Stomach (tissue), 8 donors: ENCODE measurements at regions not wholly inside any gene's neighbourhood (a gene's known extent, or its start where the extent isn't known, plus 50 kb on each side); places are given as distances from the start of the nearest gene placed in this dataset.

Source experiments
- DNase-seq, 2 donors: peaks; one replicate each; pipeline versions ENCODE4 v3.0.0 to v3.0.0-alpha.2; 2013 to 2019
- H3K27ac ChIP-seq, 5 donors: fragments of 200-600 bp in 4 of 5; sonication (generic) in 4 of 5; one replicate each; pipeline ENCODE4 v1.5.1; 2013 to 2019; ENCODE audit warnings: mild to moderate bottlenecking in 1 of 5, moderate library complexity in 1 of 5
- H3K27me3 ChIP-seq, 3 donors: fragments of 200-600 bp; sonication (generic); one replicate each; pipeline ENCODE4 v1.5.1; 2017 to 2019; ENCODE audit warnings: mixed run types in 1 of 3
- H3K36me3 ChIP-seq, 4 donors: fragments of 200-600 bp; sonication (generic); 1 replicate in 3 of 4; 2 replicates in 1 of 4; pipeline ENCODE4 v1.5.1; 2016 to 2019
- H3K4me1 ChIP-seq, 4 donors: fragments of 200-600 bp; sonication (generic); one replicate each; pipeline ENCODE4 v1.5.1; 2016 to 2019
- H3K4me3 ChIP-seq, 4 donors: fragments of 200-600 bp; sonication (generic) in 3 of 4; one replicate each; pipeline ENCODE4 v1.5.1; 2016 to 2019; ENCODE audit warnings: mild to moderate bottlenecking in 1 of 4
- H3K9me3 ChIP-seq, 4 donors: fragments of 200-600 bp; sonication (generic); one replicate each; pipeline ENCODE4 v1.5.1; 2016 to 2019
- EP300 ChIP-seq: sonication (generic); formaldehyde crosslinking; IDR thresholded peaks from one replicate; pipeline ENCODE4 v1.6.1; 2017; ENCODE audit warnings: antibody characterized with exemption
- POLR2A ChIP-seq, 4 donors: fragments of 450-650 bp; IDR thresholded peaks; one replicate each; pipeline ENCODE4 v1.6.1; 2016; ENCODE audit warnings: antibody characterized with exemption in 4 of 4, control low read depth in 2 of 4, mild to moderate bottlenecking in 1 of 4, moderate library complexity in 1 of 4
- POLR2AphosphoS5 ChIP-seq, 3 donors: sonication (generic); formaldehyde crosslinking; IDR thresholded peaks; one replicate each; pipeline ENCODE4 v1.6.1; 2016; ENCODE audit warnings: antibody characterized with exemption in 3 of 3
- WGBS, 5 donors: extraction: QIAGEN DNeasy Blood & Tissue Kit in 3 of 5; methylation state at CpG; one replicate each; pipeline versions ENCODE4 v1.1.5 to v1.1.7; 2013 to 2018; 5-methylcytosine and 5-hydroxymethylcytosine counted together
- intact Hi-C: fragments of 100-400 bp; cut with DNase I; formaldehyde crosslinking; loops from one replicate; pipeline ENCODE4 v1.15.1; 2023; ENCODE audit warnings: low total_unique reads
- TF ChIP-seq, protein P1 (sequence below), 7 experiments: fragments of 450-650 bp in 4 of 7; fragments of 200-600 bp in 3 of 7; sonication (generic) in 3 of 7; IDR thresholded peaks; one replicate each; pipeline ENCODE4 v1.5.1; 2016 to 2019; ENCODE audit warnings: antibody characterized with exemption in 7 of 7, control low read depth in 2 of 7, mild to moderate bottlenecking in 1 of 7
- donor health status: healthy with polysubstance abuse.
- donor health status: Bipolar disorder and iron deficiency.
- donor health status: healthy.

DNA sequence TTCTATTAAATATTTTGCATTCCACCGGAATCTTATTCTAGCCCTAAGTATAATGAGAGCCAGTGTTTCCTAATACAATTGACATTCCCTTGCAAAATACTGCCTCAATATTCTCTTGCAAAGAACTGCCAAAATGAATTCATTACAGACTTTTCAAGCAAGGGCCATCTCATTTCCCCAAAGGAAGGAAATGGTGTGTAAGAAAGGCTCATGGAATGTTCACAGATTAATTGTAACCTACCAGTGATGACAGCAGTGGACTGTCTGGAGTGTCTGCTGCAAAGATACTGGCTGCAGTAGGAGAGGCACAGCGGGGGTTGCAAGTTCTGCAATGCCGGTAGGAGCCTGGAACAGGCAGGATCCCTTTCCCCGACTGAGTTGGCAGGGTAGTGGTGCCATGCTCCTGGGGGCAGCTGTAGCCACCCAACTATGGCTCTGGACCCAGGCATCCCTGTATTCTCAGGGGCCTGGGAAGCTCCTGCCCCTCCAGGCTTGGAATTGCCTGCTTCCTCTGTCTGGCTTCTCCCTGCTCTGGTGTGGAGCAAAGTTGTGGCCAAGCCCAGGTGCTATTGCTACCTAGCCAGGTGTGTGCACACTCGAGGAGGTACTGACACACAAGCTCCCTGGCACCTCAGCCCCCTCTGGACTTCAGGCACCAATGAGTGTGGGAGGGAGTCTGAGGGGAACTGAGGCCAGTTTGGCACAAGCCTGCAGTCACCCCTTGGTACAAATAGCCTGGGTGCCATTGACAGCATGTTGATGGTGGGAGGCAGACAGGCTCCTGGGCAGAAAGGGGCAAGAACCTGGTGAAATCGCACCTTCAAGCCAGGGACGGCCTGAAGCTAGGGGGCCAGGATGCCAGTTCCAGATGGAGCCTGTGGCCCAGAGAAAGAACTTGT, 1371.0 kb downstream of the KCNT2 start:
- WGBS, 5 donors = 73 to 89% (median 81%) methylated on average over 6 to 7 of the region's 7 CpGs
- H3K36me3 ChIP-seq = no peaks in the 10 kb centered on the region

DNA sequence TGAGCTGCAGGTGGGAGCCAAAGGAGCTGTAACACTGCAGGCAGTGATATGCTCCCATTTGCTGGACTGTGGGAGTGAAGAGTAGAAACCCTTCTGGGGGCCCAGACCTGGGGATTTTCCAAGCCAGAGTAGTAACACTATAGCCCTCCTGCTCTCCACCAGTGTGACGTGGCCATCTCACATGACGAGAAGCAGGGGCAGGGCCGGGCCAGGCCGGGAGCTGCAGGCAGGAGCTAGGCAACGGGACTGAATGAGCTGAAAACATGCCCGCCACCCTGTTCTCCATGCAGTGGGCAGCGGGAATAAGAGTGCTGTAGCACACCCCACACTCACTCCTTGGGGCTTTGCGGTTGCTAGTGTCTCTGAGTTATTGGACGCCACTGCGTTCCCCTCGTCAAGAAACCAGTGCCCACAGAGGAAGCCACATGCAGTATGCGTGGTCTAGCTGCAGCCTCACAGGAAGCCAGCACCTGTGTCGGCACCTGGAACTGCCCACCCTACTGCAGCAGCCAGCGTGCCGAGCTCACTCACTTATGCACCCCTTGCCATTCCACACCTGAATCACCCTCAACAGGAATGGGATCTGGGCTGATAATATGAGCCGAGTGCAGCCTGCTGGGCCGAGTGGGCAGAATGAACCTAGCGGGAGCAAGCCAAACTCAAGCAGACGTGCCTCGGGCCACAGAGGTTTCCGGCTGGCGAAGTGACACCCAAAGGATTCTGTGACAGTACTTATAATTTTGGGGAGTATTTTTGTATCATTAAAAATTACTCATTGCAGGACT, 1389.6 kb downstream of the KCNT2 start:
- Histone ChIP-seq H3K27ac (no peak overlapping the region), H3K27me3 (no peaks in the 10 kb centered on the region), H3K36me3 (no peaks in the 10 kb centered on the region), H3K4me1 (no peaks in the 10 kb centered on the region), H3K9me3 (peaks cover 0 to 18% (median 9%) of the 10 kb centered on the region in 4 donors), H3K4me3 (no peak overlapping the region)
- TF ChIP-seq POLR2AphosphoS5 (IDR thresholded peaks at IDR 0.05) = no peak
- TF ChIP-seq, protein P1, sequence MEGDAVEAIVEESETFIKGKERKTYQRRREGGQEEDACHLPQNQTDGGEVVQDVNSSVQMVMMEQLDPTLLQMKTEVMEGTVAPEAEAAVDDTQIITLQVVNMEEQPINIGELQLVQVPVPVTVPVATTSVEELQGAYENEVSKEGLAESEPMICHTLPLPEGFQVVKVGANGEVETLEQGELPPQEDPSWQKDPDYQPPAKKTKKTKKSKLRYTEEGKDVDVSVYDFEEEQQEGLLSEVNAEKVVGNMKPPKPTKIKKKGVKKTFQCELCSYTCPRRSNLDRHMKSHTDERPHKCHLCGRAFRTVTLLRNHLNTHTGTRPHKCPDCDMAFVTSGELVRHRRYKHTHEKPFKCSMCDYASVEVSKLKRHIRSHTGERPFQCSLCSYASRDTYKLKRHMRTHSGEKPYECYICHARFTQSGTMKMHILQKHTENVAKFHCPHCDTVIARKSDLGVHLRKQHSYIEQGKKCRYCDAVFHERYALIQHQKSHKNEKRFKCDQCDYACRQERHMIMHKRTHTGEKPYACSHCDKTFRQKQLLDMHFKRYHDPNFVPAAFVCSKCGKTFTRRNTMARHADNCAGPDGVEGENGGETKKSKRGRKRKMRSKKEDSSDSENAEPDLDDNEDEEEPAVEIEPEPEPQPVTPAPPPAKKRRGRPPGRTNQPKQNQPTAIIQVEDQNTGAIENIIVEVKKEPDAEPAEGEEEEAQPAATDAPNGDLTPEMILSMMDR (IDR thresholded peaks at IDR 0.05) = no peak
- no peak for TF ChIP-seq POLR2A (IDR thresholded peaks at IDR 0.05)
- no peak for TF ChIP-seq EP300
- no peak for DNase-seq
- WGBS, 5 donors = 87 to 94% (median 91%) methylated on average over 16 to 22 of the region's 22 CpGs
- intact Hi-C loops = no loop called here

More for the DNA sequence above, 1371.0 kb downstream of the KCNT2 start:
- no peak overlapping the region for H3K27ac ChIP-seq
- no peak for TF ChIP-seq EP300
- no peak for TF ChIP-seq POLR2A (IDR thresholded peaks at IDR 0.05)
- TF ChIP-seq, protein P1 (IDR thresholded peaks at IDR 0.05) = no peak
- TF ChIP-seq POLR2AphosphoS5 (IDR thresholded peaks at IDR 0.05) = no peak
- DNase-seq = no peak
- H3K4me1 ChIP-seq = no peaks in the 10 kb centered on the region
- intact Hi-C loops = no loop called here
- no peaks in the 10 kb centered on the region for H3K27me3 ChIP-seq
- H3K4me3 ChIP-seq = no peak overlapping the region
- H3K9me3 ChIP-seq = peaks cover 0 to 20% (median 13%) of the 10 kb centered on the region in 4 donors

DNA sequence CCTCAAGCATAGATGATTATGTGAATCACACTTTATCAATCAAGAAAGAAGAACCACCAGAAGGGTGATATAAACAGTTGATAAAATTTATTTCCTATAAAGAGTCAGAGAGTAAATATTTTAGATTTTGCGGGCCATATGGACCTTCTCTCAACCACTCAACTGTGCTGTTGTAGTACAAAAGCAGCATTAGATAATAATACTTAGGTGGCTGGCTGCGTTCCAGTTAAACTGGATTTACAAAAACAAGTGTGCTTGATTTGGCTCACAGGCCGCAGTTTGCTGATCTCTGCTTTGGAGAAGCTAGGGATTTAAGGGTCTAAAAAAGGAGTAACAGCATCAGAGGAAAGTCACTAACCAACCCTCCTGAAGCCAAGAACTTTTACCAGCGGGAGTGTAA, 1406.0 kb downstream of the KCNT2 start:
- Histone ChIP-seq H3K27me3 (no peaks in the 10 kb centered on the region), H3K36me3 (no peaks in the 10 kb centered on the region), H3K4me1 (no peaks in the 10 kb centered on the region), H3K9me3 (no peaks in the 10 kb centered on the region), H3K27ac (no peak overlapping the region), H3K4me3 (no peak overlapping the region)
- peak in 1 of 2 donors; percentile 58 for DNase-seq
- TF ChIP-seq, protein P1 (IDR thresholded peaks at IDR 0.05) = no peak
- no peak for TF ChIP-seq EP300
- TF ChIP-seq POLR2AphosphoS5 (IDR thresholded peaks at IDR 0.05) = no peak
- no peak for TF ChIP-seq POLR2A (IDR thresholded peaks at IDR 0.05)
- intact Hi-C loops = no loop called here
- WGBS, 5 donors = 57 to 74% (median 65%) methylated on average over 4 of the region's 4 CpGs

DNA sequence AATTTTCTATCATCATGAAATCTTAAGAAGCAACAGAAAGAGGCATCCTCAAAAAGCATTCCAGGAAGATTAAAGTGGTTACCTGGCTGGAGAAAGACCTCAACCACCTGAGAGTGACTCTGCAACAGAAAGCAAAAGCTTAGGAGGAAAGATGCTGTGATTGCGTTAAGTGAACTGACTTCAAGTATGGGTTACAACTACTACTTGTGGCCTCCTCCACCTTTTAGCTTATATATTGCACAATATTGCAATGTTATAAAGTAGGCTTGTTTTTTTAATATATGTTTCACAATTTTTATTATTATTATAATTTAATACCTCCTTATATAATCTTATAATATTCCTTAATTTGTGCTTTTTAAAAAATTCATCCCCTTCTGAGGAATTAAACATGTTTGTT, 1407.5 kb downstream of the KCNT2 start:
- H3K4me1 ChIP-seq = no peaks in the 10 kb centered on the region
- no peak overlapping the region for H3K27ac ChIP-seq
- no peaks in the 10 kb centered on the region for H3K9me3 ChIP-seq
- intact Hi-C loops = no loop called here
- no peak overlapping the region for H3K4me3 ChIP-seq
- no peaks in the 10 kb centered on the region for H3K36me3 ChIP-seq
- DNase-seq = no peak
- no peaks in the 10 kb centered on the region for H3K27me3 ChIP-seq
- WGBS, 5 donors = 90 to 96% (median 92%) methylated on average over 1 of the region's 1 CpG
- TF ChIP-seq POLR2AphosphoS5 (IDR thresholded peaks at IDR 0.05) (no peak), POLR2A (IDR thresholded peaks at IDR 0.05) (no peak), EP300 (no peak)
- TF ChIP-seq, protein P1 (IDR thresholded peaks at IDR 0.05) = no peak
